Calu3 (cell line): ENCODE measurements at regions not wholly inside any gene's neighbourhood (a gene's known extent, or its start where the extent isn't known, plus 50 kb on each side); places are given as distances from the start of the nearest gene placed in this dataset.

Experiments used
- BruUV-seq: library from RNA; stranded (reverse); fragments of 400-500 nt; replicated peaks from 2 replicates; lab custom pipeline; 2021; lab: Mats Ljungman, UMichigan
- CTCF ChIA-PET: fragments of 300-600 bp; sonication (Branson Sonifier 250); formaldehyde crosslinking; loops from one replicate; lab custom pipeline; 2022; ENCODE audit warnings: antibody characterized with exemption; lab: Charles Lee
- DNase-seq: peaks from one replicate; pipeline ENCODE4 v3.0.0; 2022
- H3K27ac Mint-ChIP-seq: one replicate; pipeline ENCODE4 v1.8.0; 2022; ENCODE audit warnings: mixed read lengths; ENCODE audit not compliant: unreplicated experiment
- H3K27me3 Mint-ChIP-seq: one replicate; pipeline ENCODE4 v1.8.0; 2022; ENCODE audit warnings: mixed read lengths; ENCODE audit not compliant: unreplicated experiment
- H3K36me3 Mint-ChIP-seq: one replicate; pipeline ENCODE4 v1.8.0; 2022; ENCODE audit warnings: mild to moderate bottlenecking, moderate library complexity, mixed read lengths; ENCODE audit not compliant: insufficient read depth, unreplicated experiment
- H3K4me1 Mint-ChIP-seq: one replicate; pipeline ENCODE4 v1.8.0; 2022; ENCODE audit warnings: mild to moderate bottlenecking, low read depth, mixed read lengths; ENCODE audit not compliant: unreplicated experiment
- H3K4me3 Mint-ChIP-seq: one replicate; pipeline ENCODE4 v1.8.0; 2022; ENCODE audit warnings: mild to moderate bottlenecking, low read depth, moderate library complexity, mixed read lengths; ENCODE audit not compliant: unreplicated experiment
- H3K9me3 Mint-ChIP-seq: one replicate; pipeline ENCODE4 v1.8.0; 2022; ENCODE audit warnings: low read depth, mixed read lengths; ENCODE audit not compliant: unreplicated experiment
- intact Hi-C: fragments of 100-400 bp; cut with micrococcal nuclease; formaldehyde crosslinking; loops from one replicate; pipeline ENCODE4 v1.10.0; 2022; ENCODE audit not compliant: unreplicated experiment
- TF ChIP-seq, protein P1 (sequence below): fragments of 200-600 bp; IDR thresholded peaks from one replicate; pipeline ENCODE4 v1.8.0; 2022; ENCODE audit warnings: antibody characterized with exemption; ENCODE audit not compliant: unreplicated experiment

DNA sequence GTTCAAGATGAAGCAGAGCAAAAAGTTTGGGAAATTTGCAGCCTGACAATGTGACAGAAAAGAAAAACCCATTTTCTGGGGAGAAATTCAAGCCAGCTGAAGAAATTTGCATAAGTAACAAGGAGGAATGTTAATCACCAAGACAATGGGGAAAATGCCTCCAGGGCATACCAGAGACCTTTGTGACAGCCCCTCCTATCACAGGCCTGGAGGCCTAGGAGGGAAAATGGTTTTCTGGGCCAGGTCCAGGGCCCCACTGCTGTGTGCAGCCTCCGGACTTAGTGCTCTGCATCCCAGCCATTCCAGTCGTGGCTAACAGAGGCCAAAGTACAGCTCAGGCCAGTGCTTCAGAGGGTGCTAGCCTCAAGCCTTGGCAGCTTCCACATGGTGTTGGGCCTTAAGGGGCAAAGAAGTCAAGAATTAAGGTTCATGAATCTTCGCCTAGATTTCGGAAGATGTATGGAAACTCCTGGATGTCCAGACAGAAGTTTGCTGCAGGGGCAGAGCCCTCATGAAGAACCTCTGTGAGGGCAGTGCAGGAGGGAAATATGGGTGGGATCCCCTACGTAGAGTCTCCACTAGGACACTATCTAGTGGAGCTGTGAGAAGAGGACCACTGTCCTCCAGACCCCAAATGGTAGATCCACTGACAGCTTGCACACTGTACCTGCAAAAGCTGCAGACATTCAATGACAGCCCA, 314.1 kb upstream of the TRIB2 start:
- Mint-ChIP-seq H3K27ac (no peak overlapping the region), H3K4me1 (no peaks in the 10 kb centered on the region), H3K27me3 (no peaks in the 10 kb centered on the region), H3K36me3 (no peaks in the 10 kb centered on the region), H3K4me3 (no peak overlapping the region), H3K9me3 (peaks cover 2% of the 10 kb centered on the region)
- TF ChIP-seq, protein P1, sequence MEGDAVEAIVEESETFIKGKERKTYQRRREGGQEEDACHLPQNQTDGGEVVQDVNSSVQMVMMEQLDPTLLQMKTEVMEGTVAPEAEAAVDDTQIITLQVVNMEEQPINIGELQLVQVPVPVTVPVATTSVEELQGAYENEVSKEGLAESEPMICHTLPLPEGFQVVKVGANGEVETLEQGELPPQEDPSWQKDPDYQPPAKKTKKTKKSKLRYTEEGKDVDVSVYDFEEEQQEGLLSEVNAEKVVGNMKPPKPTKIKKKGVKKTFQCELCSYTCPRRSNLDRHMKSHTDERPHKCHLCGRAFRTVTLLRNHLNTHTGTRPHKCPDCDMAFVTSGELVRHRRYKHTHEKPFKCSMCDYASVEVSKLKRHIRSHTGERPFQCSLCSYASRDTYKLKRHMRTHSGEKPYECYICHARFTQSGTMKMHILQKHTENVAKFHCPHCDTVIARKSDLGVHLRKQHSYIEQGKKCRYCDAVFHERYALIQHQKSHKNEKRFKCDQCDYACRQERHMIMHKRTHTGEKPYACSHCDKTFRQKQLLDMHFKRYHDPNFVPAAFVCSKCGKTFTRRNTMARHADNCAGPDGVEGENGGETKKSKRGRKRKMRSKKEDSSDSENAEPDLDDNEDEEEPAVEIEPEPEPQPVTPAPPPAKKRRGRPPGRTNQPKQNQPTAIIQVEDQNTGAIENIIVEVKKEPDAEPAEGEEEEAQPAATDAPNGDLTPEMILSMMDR: no peak
- intact Hi-C loops: no loop called here
- no TSS peak for BruUV-seq
- no peak for DNase-seq
- CTCF ChIA-PET: no interaction called here

DNA sequence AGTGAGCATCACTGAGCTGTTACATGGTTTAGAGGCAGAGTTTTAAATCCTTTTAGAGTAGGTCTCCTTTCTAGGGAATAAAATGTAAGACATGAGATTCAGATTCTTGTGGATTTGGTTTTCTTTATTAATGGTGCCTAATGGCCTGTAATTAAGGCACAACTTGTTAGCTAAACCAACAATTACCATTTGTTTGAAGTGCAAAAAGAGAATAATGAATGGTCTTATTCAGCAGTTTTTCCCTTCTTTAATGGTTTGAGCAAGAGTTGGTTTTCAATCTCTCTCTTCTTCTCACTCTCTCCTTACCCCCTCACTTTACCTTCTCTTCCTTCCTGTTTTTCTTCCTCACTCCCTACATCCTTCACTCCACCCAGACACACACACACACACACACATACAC, 312.2 kb upstream of the TRIB2 start:
- Mint-ChIP-seq H3K4me3 (no peak overlapping the region), H3K27me3 (no peaks in the 10 kb centered on the region), H3K27ac (no peak overlapping the region), H3K36me3 (no peaks in the 10 kb centered on the region), H3K4me1 (no peaks in the 10 kb centered on the region), H3K9me3 (peaks cover 2% of the 10 kb centered on the region)
- intact Hi-C loops: no loop called here
- TF ChIP-seq, protein P1: no peak
- DNase-seq: no peak
- BruUV-seq: no TSS peak
- CTCF ChIA-PET: no interaction called here

DNA sequence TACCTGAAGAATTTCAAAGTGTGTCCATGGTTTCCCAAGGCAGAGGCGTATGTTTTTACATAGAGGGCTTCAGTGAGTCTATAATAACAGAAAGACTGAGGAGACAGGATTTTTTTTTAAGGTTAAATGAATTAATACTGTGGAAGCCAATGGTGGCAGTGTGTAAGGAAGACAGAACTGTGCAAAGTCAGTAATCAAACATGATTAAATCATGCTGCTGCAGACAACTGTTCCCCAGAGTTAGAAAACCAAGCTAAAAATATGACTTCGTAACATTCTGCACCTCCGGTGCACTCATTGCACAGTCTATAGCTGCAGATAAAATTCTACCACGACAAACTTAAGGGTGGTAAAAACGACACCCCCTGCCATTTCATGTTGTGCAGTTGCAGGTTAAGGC, 309.6 kb upstream of the TRIB2 start:
- Mint-ChIP-seq H3K4me3 (no peak overlapping the region), H3K27me3 (no peaks in the 10 kb centered on the region), H3K9me3 (peaks cover 2% of the 10 kb centered on the region), H3K36me3 (no peaks in the 10 kb centered on the region), H3K27ac (no peak overlapping the region), H3K4me1 (no peaks in the 10 kb centered on the region)
- BruUV-seq: no TSS peak
- TF ChIP-seq, protein P1: no peak
- intact Hi-C loops: no loop called here
- DNase-seq: no peak
- CTCF ChIA-PET: no interaction called here

DNA sequence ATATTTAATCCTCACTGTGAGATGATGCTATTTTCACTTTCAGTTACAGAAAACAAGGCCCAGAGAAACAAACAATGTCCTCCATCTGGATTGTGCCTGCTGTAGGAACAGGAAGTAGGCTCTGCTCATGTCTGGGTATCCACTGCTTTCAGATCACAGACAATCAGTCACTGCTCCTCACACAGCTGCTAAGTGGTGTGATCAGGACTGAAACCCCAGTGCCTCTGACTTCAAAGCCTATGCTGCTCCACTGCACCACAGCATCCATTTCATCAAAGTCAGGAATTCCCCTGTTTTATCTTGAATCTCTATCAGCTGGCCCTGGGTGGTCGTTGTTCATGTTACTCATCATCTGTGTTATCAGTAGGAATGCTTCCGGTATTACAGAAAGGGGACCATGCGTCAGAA, 303.8 kb upstream of the TRIB2 start:
- intact Hi-C loops: no loop called here
- TF ChIP-seq, protein P1: no peak
- no peaks in the 10 kb centered on the region for H3K9me3 Mint-ChIP-seq
- no peak for DNase-seq
- BruUV-seq: no TSS peak
- no peaks in the 10 kb centered on the region for H3K36me3 Mint-ChIP-seq
- no peaks in the 10 kb centered on the region for H3K4me1 Mint-ChIP-seq
- H3K27me3 Mint-ChIP-seq: no peaks in the 10 kb centered on the region
- H3K4me3 Mint-ChIP-seq: no peak overlapping the region
- CTCF ChIA-PET: no interaction called here
- no peak overlapping the region for H3K27ac Mint-ChIP-seq
